ENCODE measurements at regions not wholly inside any gene's neighbourhood (a gene's known extent, or its start where the extent isn't known, plus 50 kb on each side); places are given as distances from the start of the nearest gene placed in this dataset.

- TF ChIP-seq CTCF (tag by site-specific recombination; IDR thresholded peaks at IDR 0.05) (no peak), ZNF37A (tag by site-specific recombination; IDR thresholded peaks at IDR 0.05) (no peak), ZNF561 (tag by site-specific recombination; IDR thresholded peaks at IDR 0.05; ENCODE audit: borderline replicate concordance) (no peak), GLI4 (tag by site-specific recombination; IDR thresholded peaks at IDR 0.05) (no peak), ZNF274 (IDR thresholded peaks at IDR 0.05; ENCODE audit: low read length) (no peak), ZNF274 (tag by site-specific recombination; IDR thresholded peaks at IDR 0.05; ENCODE audit: borderline replicate concordance) (no peak), HOXC10 (CRISPR knock-in tag; IDR thresholded peaks at IDR 0.05) (no peak), ZNF692 (tag by site-specific recombination; IDR thresholded peaks at IDR 0.05) (no peak), BCL11A (tag by site-specific recombination; IDR thresholded peaks at IDR 0.05; ENCODE audit: low read depth) (no peak)
These were observed 53.6 kb upstream of the SSX2IP start for GRCh38 chr1:84743896-84744295.

All from HEK293 (cell line).